Endothelial cell of umbilical vein (primary cell): ENCODE measurements at regions not wholly inside any gene's neighbourhood (a gene's known extent, or its start where the extent isn't known, plus 50 kb on each side); places are given as distances from the start of the nearest gene placed in this dataset.
"Not testable (repeated sequence)": the region's sequence is repeated elsewhere in the genome, so short reads cannot be mapped to it uniquely, and the experiment has no call there.

Source experiments
- BruUV-seq: library from RNA; stranded (reverse); fragments of 400-500 nt; replicated peaks from 2 replicates; lab custom pipeline; 2021; lab: Mats Ljungman, UMichigan
- CTCF ChIA-PET: fragments of 300-600, 350-600 bp; sonication (Branson Sonifier 250); formaldehyde crosslinking; loops from one replicate; lab custom pipeline; 2021; ENCODE audit warnings: antibody characterized with exemption, inconsistent platforms; lab: Charles Lee
- POLR2A ChIA-PET: fragments of 300-600, 350-600 bp; sonication (Branson Sonifier 250); formaldehyde crosslinking; loops from one replicate; lab custom pipeline; 2021; ENCODE audit warnings: antibody characterized with exemption, inconsistent platforms; lab: Charles Lee
- DNase-seq: peaks from one replicate; pipeline ENCODE4 v3.0.0-alpha.2; 2011; ENCODE audit warnings: low read depth, low spot score
- FAIRE-seq: peaks from 2 replicates; lab custom pipeline; 2011; peaks lifted over from hg19 to GRCh38; lab: Jason Lieb, UNC
- H2AFZ ChIP-seq: 2 replicates; pipeline ENCODE4 v1.6.0; 2012; ENCODE audit warnings: low read depth, low read length, control low read depth, inconsistent platforms
- H3K27ac ChIP-seq: 2 replicates; pipeline ENCODE4 v1.5.1; 2011; ENCODE audit warnings: low read depth, mild to moderate bottlenecking, control low read depth, low read length, moderate library complexity; ENCODE audit not compliant: insufficient read depth
- H3K27me3 ChIP-seq, 2 experiments: 2 replicates each; pipeline versions ENCODE4 v1.6.0 to v1.6.1; 2011; ENCODE audit warnings: low read length in 2 of 2, mixed read lengths in 1 of 2; ENCODE audit not compliant: control insufficient read depth in 2 of 2, insufficient read depth in 2 of 2
- H3K36me3 ChIP-seq, 2 experiments: 2 replicates in 1 of 2; 3 replicates in 1 of 2; pipeline ENCODE4 v1.5.1; 2011; ENCODE audit warnings: low read length in 2 of 2, mild to moderate bottlenecking in 1 of 2, moderate library complexity in 1 of 2; ENCODE audit not compliant: control insufficient read depth in 2 of 2, insufficient read depth in 2 of 2; ENCODE audit errors: extremely low read depth in 1 of 2
- H3K4me1 ChIP-seq: 3 replicates; pipeline ENCODE4 v1.5.1; 2011; ENCODE audit warnings: mild to moderate bottlenecking, low read length; ENCODE audit not compliant: control insufficient read depth, insufficient read depth; ENCODE audit errors: extremely low read depth
- H3K4me2 ChIP-seq: 2 replicates; pipeline ENCODE4 v1.6.1; 2011; ENCODE audit warnings: low read length, control low read depth, mixed read lengths; ENCODE audit not compliant: insufficient read depth
- H3K4me3 ChIP-seq, 3 experiments: fragments of 200-600 bp in 1 of 3; sonication (generic), shearing (Covaris generic) in 1 of 3; replicated peaks in 1 of 3; 2 replicates each; pipeline ENCODE4 v1.5.1; 2011 to 2016; ENCODE audit warnings: control low read depth in 3 of 3, low read length in 3 of 3, mild to moderate bottlenecking in 2 of 3, inconsistent platforms in 1 of 3, low read depth in 1 of 3, moderate library complexity in 1 of 3; ENCODE audit not compliant: insufficient read depth in 1 of 3
- H3K79me2 ChIP-seq: 2 replicates; pipeline ENCODE4 v1.6.0; 2012; ENCODE audit warnings: low read length, inconsistent platforms; ENCODE audit not compliant: control insufficient read depth, insufficient read depth
- H3K9ac ChIP-seq: replicated peaks from 2 replicates; pipeline ENCODE3; 2011; ENCODE audit warnings: low read length, control low read depth; ENCODE audit not compliant: insufficient read depth; ENCODE audit errors: extremely low read depth
- H3K9me1 ChIP-seq: replicated peaks from 3 replicates; pipeline ENCODE4 v1.6.0; 2011; ENCODE audit warnings: mild to moderate bottlenecking, low read length; ENCODE audit not compliant: control insufficient read depth, insufficient read depth; ENCODE audit errors: extremely low read depth
- H3K9me3 ChIP-seq: replicated peaks from 2 replicates; pipeline ENCODE4 v1.5.1; 2012; ENCODE audit warnings: low read length, inconsistent platforms; ENCODE audit not compliant: control insufficient read depth, insufficient read depth
- H4K20me1 ChIP-seq: replicated peaks from 2 replicates; pipeline ENCODE3; 2011; ENCODE audit warnings: mild to moderate bottlenecking, low read length; ENCODE audit not compliant: control insufficient read depth, insufficient read depth; ENCODE audit errors: extremely low read depth
- CTCF ChIP-seq, 2 donors: IDR thresholded peaks; 1 replicate in 1 of 2; 2 replicates in 1 of 2; pipeline ENCODE4 v1.5.1; 2011; ENCODE audit warnings: low read length in 2 of 2, mild to moderate bottlenecking in 2 of 2, moderate library complexity in 2 of 2, control low read depth in 1 of 2, inconsistent platforms in 1 of 2, low read depth in 1 of 2; ENCODE audit not compliant: insufficient read depth in 1 of 2; ENCODE audit errors: extremely low read depth in 1 of 2
- EZH2 ChIP-seq: IDR thresholded peaks from 2 replicates; pipeline ENCODE4 v1.6.1; 2012; ENCODE audit warnings: borderline replicate concordance, low read depth, mild to moderate bottlenecking, moderate library complexity, low read length, inconsistent platforms; ENCODE audit not compliant: severe bottlenecking
- FOS ChIP-seq: IDR thresholded peaks from 2 replicates; pipeline ENCODE4 v1.6.1; 2011; ENCODE audit warnings: mild to moderate bottlenecking, low read length, moderate library complexity, borderline replicate concordance; ENCODE audit not compliant: insufficient read depth
- GATA2 ChIP-seq: IDR thresholded peaks from 2 replicates; pipeline ENCODE4 v1.7.0; 2011; ENCODE audit warnings: low read depth, mild to moderate bottlenecking, moderate library complexity, mixed read lengths, low read length; ENCODE audit not compliant: insufficient read length, insufficient read depth
- JUN ChIP-seq: IDR thresholded peaks from 2 replicates; pipeline ENCODE4 v1.6.1; 2011; ENCODE audit warnings: borderline replicate concordance, low read depth; ENCODE audit not compliant: insufficient read length, insufficient read depth
- MAX ChIP-seq: IDR thresholded peaks from 2 replicates; pipeline ENCODE4 v1.6.1; 2011; ENCODE audit not compliant: insufficient read depth, insufficient read length
- MYC ChIP-seq: IDR thresholded peaks from one replicate; pipeline ENCODE4 v1.6.1; 2011; ENCODE audit warnings: mild to moderate bottlenecking, low read depth, low read length
- POLR2A ChIP-seq: IDR thresholded peaks from 2 replicates; pipeline ENCODE4 v1.6.1; 2012; ENCODE audit warnings: low read depth, mild to moderate bottlenecking, control low read depth, low read length
- POLR2AphosphoS5 ChIP-seq: IDR thresholded peaks from 2 replicates; pipeline ENCODE4 v1.6.1; 2012; ENCODE audit warnings: low read depth, mild to moderate bottlenecking, control low read depth, low read length, moderate library complexity; ENCODE audit not compliant: insufficient read depth
- dilution Hi-C: fragments of 300-500 bp; cut with MboI; formaldehyde crosslinking; loops from one replicate; pipeline ENCODE4 v1.15.0; 2019; ENCODE audit warnings: low sequenced_read_pairs; ENCODE audit not compliant: extremely low pct_ligation_motif_present
- intact Hi-C: fragments of 100-400 bp; cut with micrococcal nuclease; formaldehyde crosslinking; loops from one replicate; pipeline ENCODE4 v1.10.0; 2022

GRCh38 chr10:130283219-130283545 lies 147.0 kb downstream of the GLRX3 start:
- FAIRE-seq, result no peak

GRCh38 chr10:130295761-130296160 lies 159.6 kb downstream of the GLRX3 start:
- CTCF ChIA-PET, BruUV-seq, H4K20me1 ChIP-seq, POLR2A ChIA-PET, dilution Hi-C loops, H3K27ac ChIP-seq, H3K36me3 ChIP-seq, H3K4me2 ChIP-seq, intact Hi-C loops, H2AFZ ChIP-seq, H3K27me3 ChIP-seq, H3K4me1 ChIP-seq, FAIRE-seq, DNase-seq, H3K9me1 ChIP-seq, H3K9me3 ChIP-seq, H3K4me3 ChIP-seq, H3K79me2 ChIP-seq, H3K9ac ChIP-seq: not testable (repeated sequence)

More at GRCh38 chr10:130283219-130283545, 147.0 kb downstream of the GLRX3 start:
- Histone ChIP-seq H3K9me1 (no peaks in the 10 kb centered on the region), H3K4me1 (no peaks in the 10 kb centered on the region), H3K36me3 (no peaks in the 10 kb centered on the region), H3K9me3 (peaks cover 24% of the 10 kb centered on the region), H2AFZ (no peak overlapping the region), H3K27me3 (no peaks in the 10 kb centered on the region), H3K4me2 (no peak overlapping the region), H3K9ac (no peak overlapping the region), H3K4me3 (no peak overlapping the region), H3K27ac (no peak overlapping the region), H3K79me2 (no peaks in the 10 kb centered on the region), H4K20me1 (no peaks in the 10 kb centered on the region)
- no peak for TF ChIP-seq GATA2
- TF ChIP-seq MYC, result no peak
- no peak for TF ChIP-seq FOS
- TF ChIP-seq MAX, result no peak
- TF ChIP-seq EZH2, result no peak
- no peak for TF ChIP-seq JUN
- no peak for TF ChIP-seq POLR2AphosphoS5
- TF ChIP-seq CTCF (IDR thresholded peaks at IDR 0.05; ENCODE audit: extremely low read depth in 1 of 2, insufficient read depth in 1 of 2, low read depth in 1 of 2, low read length in 2 of 2), result no peak
- no peak for TF ChIP-seq POLR2A
- intact Hi-C loops, result no loop called here
- POLR2A ChIA-PET, result no interaction called here
- dilution Hi-C loops, result no loop called here
- no TSS peak for BruUV-seq
- DNase-seq, result no peak
- CTCF ChIA-PET, result no interaction called here
